ENCODE measurements at regions not wholly inside any gene's neighbourhood (a gene's known extent, or its start where the extent isn't known, plus 50 kb on each side); places are given as distances from the start of the nearest gene placed in this dataset.
A peak's percentile ranks its signal among the peaks of the same experiment; 100 is the strongest.

DNA sequence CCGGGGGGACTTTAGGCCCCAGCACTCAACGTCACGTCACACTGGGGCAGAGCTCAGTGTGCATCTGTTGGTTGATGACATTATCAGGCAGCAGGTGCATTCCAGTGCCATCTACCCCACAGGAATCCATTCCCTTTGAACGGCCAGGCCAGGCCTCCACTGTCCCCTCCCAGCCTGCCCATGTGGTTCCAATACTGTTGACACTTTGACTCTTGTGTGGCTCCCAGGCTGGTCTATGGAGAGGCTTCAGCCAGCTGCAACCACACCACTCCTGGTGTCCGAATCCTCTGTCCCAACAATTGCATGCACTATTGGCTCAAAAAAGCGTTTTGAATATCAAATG lies 92.0 kb upstream of the SIM2 start:
- TF ChIP-seq CTCF (conservative IDR thresholded peaks at IDR 0.05; ENCODE audit: low read length) (0 out of 2 replicates have a peak, but pooled peaks have one; percentile 3), EZH2phosphoT487 (IDR thresholded peaks at IDR 0.05; ENCODE audit: borderline replicate concordance) (no peak)
